NOMO-1 (cell line): ENCODE measurements at regions not wholly inside any gene's neighbourhood (a gene's known extent, or its start where the extent isn't known, plus 50 kb on each side); places are given as distances from the start of the nearest gene placed in this dataset.

Source experiments
- DNase-seq, 2 experiments: peaks; one replicate each; lab custom pipeline; 2025; ENCODE audit not compliant: unreplicated experiment in 2 of 2; lab: John Stamatoyannopoulos, UW

DNA sequence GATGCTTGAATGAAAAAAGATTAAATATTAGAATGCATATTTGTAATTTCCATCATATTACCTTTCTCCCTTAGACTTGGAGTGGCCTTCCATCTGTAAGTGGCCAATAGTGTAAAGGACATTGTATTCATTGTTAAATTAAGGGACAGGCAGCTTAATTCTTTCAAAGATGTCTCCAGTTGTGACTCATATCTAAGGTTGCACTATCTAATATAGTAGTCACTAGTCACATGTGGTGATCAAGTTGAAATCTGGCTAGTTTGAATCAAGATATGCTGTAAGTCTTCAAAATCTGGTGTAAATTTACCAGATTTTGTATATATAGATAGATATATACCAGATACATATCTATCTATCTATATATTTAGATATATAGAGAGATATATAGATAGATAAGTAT, 52.4 kb upstream of the AGPS start:
- DNase-seq, result no peak

- no peak for DNase-seq
These were observed 49.8 kb upstream of the AGPS start for GRCh38 chr2:177342736-177343135.
